ENCODE measurements at regions not wholly inside any gene's neighbourhood (a gene's known extent, or its start where the extent isn't known, plus 50 kb on each side); places are given as distances from the start of the nearest gene placed in this dataset.

- no peak for DNase-seq
- no peak for TF ChIP-seq CTCF (IDR thresholded peaks at IDR 0.05)
- H3K4me3 ChIP-seq, result no peak overlapping the region
- intact Hi-C loops (cut with DNase I; ENCODE audit: low total_unique reads), result no loop called here
- no peaks in the 10 kb centered on the region for H3K36me3 ChIP-seq
- H3K9me3 ChIP-seq, result no peaks in the 10 kb centered on the region
- no peaks in the 10 kb centered on the region for H3K4me1 ChIP-seq
- H3K27ac ChIP-seq, result no peak overlapping the region
- no peaks in the 10 kb centered on the region for H3K27me3 ChIP-seq
Measured at GRCh38 chr4:125666635-125667034, 351.9 kb downstream of the FAT4 start.

GRCh38 chr4:125676156-125676555 is 361.4 kb downstream of the FAT4 start:
- no peak overlapping the region for H3K27ac ChIP-seq
- no peaks in the 10 kb centered on the region for H3K4me1 ChIP-seq
- H3K27me3 ChIP-seq, result no peaks in the 10 kb centered on the region
- intact Hi-C loops (cut with DNase I; ENCODE audit: low total_unique reads), result no loop called here
- no peak overlapping the region for H3K4me3 ChIP-seq
- no peaks in the 10 kb centered on the region for H3K9me3 ChIP-seq
- no peak for DNase-seq
- no peaks in the 10 kb centered on the region for H3K36me3 ChIP-seq
- no peak for TF ChIP-seq CTCF (IDR thresholded peaks at IDR 0.05)

GRCh38 chr4:125676583-125676982 is 361.8 kb downstream of the FAT4 start:
- TF ChIP-seq CTCF (IDR thresholded peaks at IDR 0.05), result no peak

GRCh38 chr4:125677665-125678307 is 363.0 kb downstream of the FAT4 start:
- intact Hi-C loops (cut with DNase I; ENCODE audit: low total_unique reads), result no loop called here
- DNase-seq, result no peak

More at GRCh38 chr4:125676583-125676982, 361.8 kb downstream of the FAT4 start:
- no peaks in the 10 kb centered on the region for H3K27me3 ChIP-seq
- H3K27ac ChIP-seq, result no peak overlapping the region
- peaks cover 0 to 4% (median 0%) of the 10 kb centered on the region in 4 donors for H3K4me1 ChIP-seq
- no peak overlapping the region for H3K4me3 ChIP-seq
- intact Hi-C loops (cut with DNase I; ENCODE audit: low total_unique reads), result no loop called here
- no peak for DNase-seq
- no peaks in the 10 kb centered on the region for H3K9me3 ChIP-seq
- no peaks in the 10 kb centered on the region for H3K36me3 ChIP-seq

GRCh38 chr4:125679989-125680388 is 365.2 kb downstream of the FAT4 start:
- no peak for DNase-seq
- TF ChIP-seq CTCF (IDR thresholded peaks at IDR 0.05), result no peak
- Histone ChIP-seq H3K4me1 (peaks cover 0 to 4% (median 0%) of the 10 kb centered on the region in 4 donors), H3K9me3 (no peaks in the 10 kb centered on the region), H3K36me3 (no peaks in the 10 kb centered on the region), H3K27ac (no peak overlapping the region), H3K27me3 (no peaks in the 10 kb centered on the region), H3K4me3 (no peak overlapping the region)
- intact Hi-C loops (cut with DNase I; ENCODE audit: low total_unique reads), result no loop called here

More at GRCh38 chr4:125677665-125678307, 363.0 kb downstream of the FAT4 start:
- no peak for TF ChIP-seq CTCF (IDR thresholded peaks at IDR 0.05)
- peaks cover 0 to 4% (median 0%) of the 10 kb centered on the region in 4 donors for H3K4me1 ChIP-seq
- no peaks in the 10 kb centered on the region for H3K9me3 ChIP-seq
- H3K4me3 ChIP-seq, result no peak overlapping the region
- no peaks in the 10 kb centered on the region for H3K27me3 ChIP-seq
- no peaks in the 10 kb centered on the region for H3K36me3 ChIP-seq
- H3K27ac ChIP-seq, result no peak overlapping the region
